Ovary (tissue), 3 donors: ENCODE measurements at regions not wholly inside any gene's neighbourhood (a gene's known extent, or its start where the extent isn't known, plus 50 kb on each side); places are given as distances from the start of the nearest gene placed in this dataset.

Experiments
- POLR2A ChIP-seq: fragments of 450-650 bp; IDR thresholded peaks from one replicate; pipeline ENCODE4 v1.6.1; 2017; ENCODE audit warnings: antibody characterized with exemption, mild to moderate bottlenecking, moderate library complexity
- TF ChIP-seq, protein P1 (sequence below), 3 donors: fragments of 450-650 bp in 2 of 3; fragments of 200-600 bp in 1 of 3; IDR thresholded peaks; one replicate each; pipeline versions ENCODE4 v1.5.1 to v1.8.0; 2016 to 2022; ENCODE audit warnings: antibody characterized with exemption in 3 of 3, mild to moderate bottlenecking in 1 of 3
- donor health status: DM: no; HTN: no; CAD: no.

- TF ChIP-seq, protein P1, sequence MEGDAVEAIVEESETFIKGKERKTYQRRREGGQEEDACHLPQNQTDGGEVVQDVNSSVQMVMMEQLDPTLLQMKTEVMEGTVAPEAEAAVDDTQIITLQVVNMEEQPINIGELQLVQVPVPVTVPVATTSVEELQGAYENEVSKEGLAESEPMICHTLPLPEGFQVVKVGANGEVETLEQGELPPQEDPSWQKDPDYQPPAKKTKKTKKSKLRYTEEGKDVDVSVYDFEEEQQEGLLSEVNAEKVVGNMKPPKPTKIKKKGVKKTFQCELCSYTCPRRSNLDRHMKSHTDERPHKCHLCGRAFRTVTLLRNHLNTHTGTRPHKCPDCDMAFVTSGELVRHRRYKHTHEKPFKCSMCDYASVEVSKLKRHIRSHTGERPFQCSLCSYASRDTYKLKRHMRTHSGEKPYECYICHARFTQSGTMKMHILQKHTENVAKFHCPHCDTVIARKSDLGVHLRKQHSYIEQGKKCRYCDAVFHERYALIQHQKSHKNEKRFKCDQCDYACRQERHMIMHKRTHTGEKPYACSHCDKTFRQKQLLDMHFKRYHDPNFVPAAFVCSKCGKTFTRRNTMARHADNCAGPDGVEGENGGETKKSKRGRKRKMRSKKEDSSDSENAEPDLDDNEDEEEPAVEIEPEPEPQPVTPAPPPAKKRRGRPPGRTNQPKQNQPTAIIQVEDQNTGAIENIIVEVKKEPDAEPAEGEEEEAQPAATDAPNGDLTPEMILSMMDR (IDR thresholded peaks at IDR 0.05), result no peak
- TF ChIP-seq POLR2A, result no peak
Measured at GRCh38 chr1:4275083-4275482, 375.0 kb upstream of the C1orf174 start.
